Retinal pigment epithelial cell (primary cell): ENCODE measurements at regions not wholly inside any gene's neighbourhood (a gene's known extent, or its start where the extent isn't known, plus 50 kb on each side); places are given as distances from the start of the nearest gene placed in this dataset.

Experiments used
- DNase-seq: peaks from one replicate; pipeline ENCODE4 v3.0.0-alpha.2; 2010; ENCODE audit warnings: low read depth
- H3K4me3 ChIP-seq: 2 replicates; pipeline ENCODE4 v1.5.1; 2011; ENCODE audit warnings: mild to moderate bottlenecking, low read length, control low read depth, moderate library complexity
- TF ChIP-seq, protein P1 (sequence below): conservative IDR thresholded peaks from 2 replicates; pipeline ENCODE4 v1.5.1; 2011; ENCODE audit warnings: low read depth, low read length, control low read depth, inconsistent platforms

DNA sequence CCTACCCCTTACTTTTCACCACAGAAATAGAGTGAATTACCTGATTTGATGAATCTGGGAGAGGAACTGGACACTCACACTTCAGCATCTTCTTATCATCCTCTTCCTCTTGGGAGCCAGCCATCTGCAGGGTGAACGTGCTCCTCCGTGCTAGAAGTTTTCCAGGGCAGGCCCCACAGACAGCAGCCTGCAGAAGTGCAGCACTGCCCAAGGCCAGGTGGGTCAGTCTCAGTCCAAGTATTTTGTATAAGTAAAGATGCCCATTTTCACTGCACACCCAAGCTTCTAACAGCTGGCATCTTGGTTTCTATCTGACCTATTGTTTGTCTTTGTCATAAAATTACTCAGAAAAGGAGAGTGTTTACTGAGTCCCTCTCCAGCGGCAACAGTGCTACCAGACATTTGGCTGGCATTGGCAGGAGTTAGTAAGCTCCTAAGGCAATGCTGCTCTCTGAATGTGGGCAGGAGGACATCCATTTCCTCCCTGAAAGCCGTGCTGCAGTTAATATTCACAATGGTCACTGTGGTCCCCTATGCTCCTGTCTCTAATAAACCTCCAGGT is 222.6 kb upstream of the CTAGE1 start:
- TF ChIP-seq, protein P1, sequence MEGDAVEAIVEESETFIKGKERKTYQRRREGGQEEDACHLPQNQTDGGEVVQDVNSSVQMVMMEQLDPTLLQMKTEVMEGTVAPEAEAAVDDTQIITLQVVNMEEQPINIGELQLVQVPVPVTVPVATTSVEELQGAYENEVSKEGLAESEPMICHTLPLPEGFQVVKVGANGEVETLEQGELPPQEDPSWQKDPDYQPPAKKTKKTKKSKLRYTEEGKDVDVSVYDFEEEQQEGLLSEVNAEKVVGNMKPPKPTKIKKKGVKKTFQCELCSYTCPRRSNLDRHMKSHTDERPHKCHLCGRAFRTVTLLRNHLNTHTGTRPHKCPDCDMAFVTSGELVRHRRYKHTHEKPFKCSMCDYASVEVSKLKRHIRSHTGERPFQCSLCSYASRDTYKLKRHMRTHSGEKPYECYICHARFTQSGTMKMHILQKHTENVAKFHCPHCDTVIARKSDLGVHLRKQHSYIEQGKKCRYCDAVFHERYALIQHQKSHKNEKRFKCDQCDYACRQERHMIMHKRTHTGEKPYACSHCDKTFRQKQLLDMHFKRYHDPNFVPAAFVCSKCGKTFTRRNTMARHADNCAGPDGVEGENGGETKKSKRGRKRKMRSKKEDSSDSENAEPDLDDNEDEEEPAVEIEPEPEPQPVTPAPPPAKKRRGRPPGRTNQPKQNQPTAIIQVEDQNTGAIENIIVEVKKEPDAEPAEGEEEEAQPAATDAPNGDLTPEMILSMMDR, result no peak
- DNase-seq, result no peak
- H3K4me3 ChIP-seq, result no peak overlapping the region

DNA sequence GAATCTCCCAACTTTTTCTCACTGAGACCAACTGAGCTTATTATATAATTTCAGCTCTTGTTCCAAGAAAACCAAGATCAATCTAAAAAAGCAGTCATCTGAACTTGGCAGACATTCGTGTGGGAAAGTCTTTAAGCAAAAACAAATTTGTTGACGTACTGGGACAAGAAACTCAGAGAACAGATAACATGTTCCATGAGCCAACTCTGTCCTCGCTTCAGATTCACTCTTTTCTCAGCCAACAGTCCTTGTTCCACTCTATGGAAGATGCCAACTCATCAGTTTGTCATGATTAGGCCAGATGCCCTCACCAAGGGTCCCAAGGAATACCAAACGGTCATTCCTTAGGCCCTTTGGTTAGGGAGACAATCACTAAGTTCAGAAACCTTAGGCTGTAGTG is 224.2 kb upstream of the CTAGE1 start:
- no peak for DNase-seq
- TF ChIP-seq, protein P1, result no peak
- H3K4me3 ChIP-seq, result no peak overlapping the region

DNA sequence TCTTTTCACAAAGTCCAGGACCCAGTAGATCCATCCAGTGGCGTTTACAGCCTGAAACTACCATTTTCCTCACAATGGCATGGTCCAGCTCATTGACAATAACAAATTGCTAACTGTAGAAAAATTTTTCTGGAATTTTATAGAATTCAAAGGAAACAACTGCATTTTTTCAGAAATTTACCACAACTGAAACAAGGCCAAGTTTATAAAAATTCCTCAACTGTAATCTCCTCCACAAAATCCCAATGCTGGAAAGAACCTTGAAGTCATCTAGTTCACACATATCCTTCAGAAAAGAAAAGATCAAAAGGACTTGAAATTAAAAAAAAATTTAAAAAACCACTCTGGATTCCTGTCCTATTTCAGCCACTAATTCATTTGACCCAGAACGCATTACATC is 226.0 kb upstream of the CTAGE1 start:
- no peak overlapping the region for H3K4me3 ChIP-seq
- no peak for DNase-seq
- TF ChIP-seq, protein P1, result no peak

DNA sequence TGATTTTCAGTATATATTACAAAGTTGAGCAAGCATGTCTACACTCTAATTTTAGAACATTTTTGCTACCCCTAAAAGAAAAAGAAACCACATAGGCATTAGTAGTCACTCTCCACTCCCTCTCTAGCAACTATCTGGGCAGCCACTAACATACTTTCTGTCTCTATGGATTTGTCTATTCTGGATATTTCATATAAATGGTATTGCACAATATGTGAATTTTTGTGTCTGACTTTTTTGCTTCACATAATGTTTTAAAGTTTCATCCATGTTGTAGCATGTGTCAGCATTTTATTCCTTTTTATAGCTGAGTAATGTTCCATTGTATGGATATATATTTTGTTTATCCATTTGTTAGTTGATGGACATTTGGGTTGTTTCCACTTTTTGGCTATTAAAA is 232.5 kb upstream of the CTAGE1 start:
- H3K4me3 ChIP-seq, result no peak overlapping the region
- TF ChIP-seq, protein P1, result no peak
- DNase-seq, result no peak

DNA sequence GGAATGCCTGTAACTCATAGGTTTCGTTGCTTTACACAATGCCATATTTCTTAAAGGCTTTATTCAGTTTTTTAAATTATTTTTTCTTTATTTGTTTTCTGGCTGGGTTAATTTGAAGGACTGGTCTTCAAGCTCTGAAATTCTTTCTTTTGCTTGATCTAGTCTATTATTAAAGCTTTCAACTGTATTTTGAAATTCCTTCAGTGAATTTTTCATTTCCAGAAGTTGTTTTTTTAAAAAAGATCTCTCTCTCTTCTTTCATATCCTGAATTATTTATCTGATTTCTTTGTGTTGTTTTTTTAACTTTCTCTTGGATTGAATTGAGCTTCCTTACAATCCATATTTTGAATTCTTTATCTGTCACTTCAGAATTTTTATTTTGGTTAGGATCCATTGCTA is 239.9 kb upstream of the CTAGE1 start:
- H3K4me3 ChIP-seq, result no peak overlapping the region
- DNase-seq, result no peak
- TF ChIP-seq, protein P1, result no peak

DNA sequence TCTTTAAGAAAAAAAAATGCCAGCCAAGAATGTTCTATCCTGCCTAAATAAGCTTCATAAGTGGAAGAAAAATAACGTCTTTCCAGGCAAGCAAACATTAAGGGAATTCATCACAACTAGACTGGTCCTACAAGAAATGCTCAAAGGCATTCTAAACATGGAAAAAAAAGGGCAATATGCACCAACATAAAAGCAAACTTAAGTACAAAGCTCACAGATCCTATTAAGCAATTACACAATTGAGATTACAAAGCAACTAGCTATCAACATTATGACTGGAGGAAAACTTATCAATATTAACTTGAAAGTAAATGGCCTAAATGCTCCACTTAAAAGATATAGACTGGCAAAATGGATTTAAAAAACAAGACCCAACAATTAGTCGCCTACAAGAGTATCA is 240.6 kb upstream of the CTAGE1 start:
- no peak for DNase-seq
- TF ChIP-seq, protein P1, result no peak
- H3K4me3 ChIP-seq, result no peak overlapping the region

DNA sequence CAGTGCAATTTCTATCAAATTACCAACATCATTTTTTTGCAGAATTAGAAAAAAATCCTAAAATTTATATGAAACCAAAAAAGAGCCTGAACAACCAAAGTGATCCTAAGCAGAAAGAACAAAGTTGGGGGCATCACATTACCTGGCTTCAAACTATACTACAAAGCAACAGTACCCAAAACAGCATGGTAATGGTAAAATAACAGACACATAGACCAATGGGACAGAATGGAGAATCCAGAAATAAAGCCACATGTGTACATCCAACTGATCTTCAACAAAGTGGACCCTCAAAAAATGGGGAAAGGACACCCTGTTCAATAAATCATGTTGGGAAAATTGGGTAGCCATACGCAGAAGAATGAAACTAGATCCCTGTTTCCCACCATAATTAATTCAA is 245.7 kb upstream of the CTAGE1 start:
- TF ChIP-seq, protein P1, result no peak
- no peak overlapping the region for H3K4me3 ChIP-seq
- DNase-seq, result no peak
